ENCODE measurements at regions not wholly inside any gene's neighbourhood (a gene's known extent, or its start where the extent isn't known, plus 50 kb on each side); places are given as distances from the start of the nearest gene placed in this dataset.

DNA sequence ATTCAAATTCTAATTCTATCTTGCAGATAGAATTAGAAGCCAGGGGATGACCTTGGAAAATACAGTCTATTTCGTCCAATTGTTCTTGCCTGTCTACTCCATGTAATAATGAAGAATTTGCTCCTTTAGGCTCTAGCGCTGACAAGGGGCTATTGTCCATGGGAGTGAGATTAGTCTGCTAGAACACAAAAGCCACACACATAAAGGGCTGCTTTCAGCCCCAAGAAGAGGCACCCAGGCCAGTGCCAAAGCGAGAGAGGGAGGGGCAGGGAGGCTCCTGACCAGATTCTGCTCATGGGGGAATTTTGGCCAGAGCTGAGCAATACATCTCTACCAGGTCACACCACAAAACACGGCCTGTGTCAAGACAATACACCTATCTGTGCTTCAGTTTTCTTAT, 1306.9 kb downstream of the UQCRFS1 start:
- Histone ChIP-seq H3K9me3 (no peaks in the 10 kb centered on the region), H3K36me3 (no peaks in the 10 kb centered on the region), H3K27ac (no peak overlapping the region), H3K27me3 (no peaks in the 10 kb centered on the region), H3K4me3 (no peak overlapping the region), H3K4me1 (no peaks in the 10 kb centered on the region)
- no peak for ATAC-seq
- intact Hi-C loops (cut with DNase I; ENCODE audit: low total_unique reads) (no loop called here), in situ Hi-C loops (cut with MboI; ENCODE audit: low sequenced_read_pairs in 4 of 4) (no loop called here)
- no peak for DNase-seq
- TF ChIP-seq, protein P1, sequence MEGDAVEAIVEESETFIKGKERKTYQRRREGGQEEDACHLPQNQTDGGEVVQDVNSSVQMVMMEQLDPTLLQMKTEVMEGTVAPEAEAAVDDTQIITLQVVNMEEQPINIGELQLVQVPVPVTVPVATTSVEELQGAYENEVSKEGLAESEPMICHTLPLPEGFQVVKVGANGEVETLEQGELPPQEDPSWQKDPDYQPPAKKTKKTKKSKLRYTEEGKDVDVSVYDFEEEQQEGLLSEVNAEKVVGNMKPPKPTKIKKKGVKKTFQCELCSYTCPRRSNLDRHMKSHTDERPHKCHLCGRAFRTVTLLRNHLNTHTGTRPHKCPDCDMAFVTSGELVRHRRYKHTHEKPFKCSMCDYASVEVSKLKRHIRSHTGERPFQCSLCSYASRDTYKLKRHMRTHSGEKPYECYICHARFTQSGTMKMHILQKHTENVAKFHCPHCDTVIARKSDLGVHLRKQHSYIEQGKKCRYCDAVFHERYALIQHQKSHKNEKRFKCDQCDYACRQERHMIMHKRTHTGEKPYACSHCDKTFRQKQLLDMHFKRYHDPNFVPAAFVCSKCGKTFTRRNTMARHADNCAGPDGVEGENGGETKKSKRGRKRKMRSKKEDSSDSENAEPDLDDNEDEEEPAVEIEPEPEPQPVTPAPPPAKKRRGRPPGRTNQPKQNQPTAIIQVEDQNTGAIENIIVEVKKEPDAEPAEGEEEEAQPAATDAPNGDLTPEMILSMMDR (IDR thresholded peaks at IDR 0.05 in 4 of 5, conservative IDR thresholded peaks at IDR 0.05 in 1 of 5), result no peak
- TF ChIP-seq POLR2A (IDR thresholded peaks at IDR 0.05), result no peak

DNA sequence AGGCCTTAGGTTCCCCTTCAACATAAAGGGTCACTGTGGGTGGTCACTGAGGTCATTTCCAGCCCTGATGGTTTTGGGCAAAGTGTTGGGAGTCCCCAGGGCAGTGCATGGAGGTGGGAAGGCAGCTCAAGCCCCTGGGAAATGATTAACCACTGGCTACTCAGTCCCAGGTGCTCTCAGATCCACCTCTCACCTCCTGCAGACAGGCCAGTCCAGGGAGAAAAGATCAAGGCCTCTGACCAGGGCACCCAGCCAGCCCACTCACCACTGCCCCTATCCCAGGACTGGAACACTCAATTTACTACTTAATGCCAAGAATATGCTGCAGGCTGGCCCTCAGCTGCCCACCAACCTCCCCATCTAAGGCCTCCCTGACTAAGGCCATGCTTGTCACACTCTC, 1307.9 kb downstream of the UQCRFS1 start:
- DNase-seq (no peak), ATAC-seq (no peak)
- no peaks in the 10 kb centered on the region for H3K4me1 ChIP-seq
- in situ Hi-C loops (cut with MboI; ENCODE audit: low sequenced_read_pairs in 4 of 4), result no loop called here
- H3K4me3 ChIP-seq, result no peak overlapping the region
- H3K27ac ChIP-seq, result no peak overlapping the region
- no peaks in the 10 kb centered on the region for H3K27me3 ChIP-seq
- intact Hi-C loops (cut with DNase I; ENCODE audit: low total_unique reads), result no loop called here
- H3K36me3 ChIP-seq, result no peaks in the 10 kb centered on the region
- TF ChIP-seq, protein P1 (IDR thresholded peaks at IDR 0.05 in 4 of 5, conservative IDR thresholded peaks at IDR 0.05 in 1 of 5), result no peak
- no peak for TF ChIP-seq POLR2A (IDR thresholded peaks at IDR 0.05)
- H3K9me3 ChIP-seq, result no peaks in the 10 kb centered on the region

DNA sequence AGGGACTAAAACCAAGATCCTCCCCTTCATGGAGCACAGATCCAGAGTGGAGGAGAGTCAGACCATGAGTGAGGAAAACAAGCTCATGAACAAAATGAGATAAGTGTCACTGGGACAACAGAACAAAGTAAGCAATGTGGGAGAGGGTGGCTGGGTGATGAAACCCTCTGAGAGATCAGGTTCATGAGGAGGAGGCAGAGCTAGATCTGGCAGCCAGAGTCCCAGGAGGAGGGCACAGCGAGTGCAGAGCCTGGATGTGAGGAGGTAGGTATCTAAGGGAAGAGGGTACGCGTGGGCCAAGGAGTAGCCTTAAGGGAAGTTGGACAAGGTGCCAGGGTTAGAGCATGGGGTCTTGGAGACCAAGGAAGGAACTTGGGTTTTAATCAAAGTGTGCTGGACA, 1311.9 kb downstream of the UQCRFS1 start:
- ATAC-seq (no peak), DNase-seq (no peak)
- no peaks in the 10 kb centered on the region for H3K4me1 ChIP-seq
- TF ChIP-seq POLR2A (IDR thresholded peaks at IDR 0.05), result no peak
- TF ChIP-seq, protein P1 (IDR thresholded peaks at IDR 0.05 in 4 of 5, conservative IDR thresholded peaks at IDR 0.05 in 1 of 5), result no peak
- no peak overlapping the region for H3K4me3 ChIP-seq
- intact Hi-C loops (cut with DNase I; ENCODE audit: low total_unique reads) (no loop called here), in situ Hi-C loops (cut with MboI; ENCODE audit: low sequenced_read_pairs in 4 of 4) (no loop called here)
- no peaks in the 10 kb centered on the region for H3K36me3 ChIP-seq
- H3K9me3 ChIP-seq, result no peaks in the 10 kb centered on the region
- H3K27ac ChIP-seq, result no peak overlapping the region
- H3K27me3 ChIP-seq, result no peaks in the 10 kb centered on the region

DNA sequence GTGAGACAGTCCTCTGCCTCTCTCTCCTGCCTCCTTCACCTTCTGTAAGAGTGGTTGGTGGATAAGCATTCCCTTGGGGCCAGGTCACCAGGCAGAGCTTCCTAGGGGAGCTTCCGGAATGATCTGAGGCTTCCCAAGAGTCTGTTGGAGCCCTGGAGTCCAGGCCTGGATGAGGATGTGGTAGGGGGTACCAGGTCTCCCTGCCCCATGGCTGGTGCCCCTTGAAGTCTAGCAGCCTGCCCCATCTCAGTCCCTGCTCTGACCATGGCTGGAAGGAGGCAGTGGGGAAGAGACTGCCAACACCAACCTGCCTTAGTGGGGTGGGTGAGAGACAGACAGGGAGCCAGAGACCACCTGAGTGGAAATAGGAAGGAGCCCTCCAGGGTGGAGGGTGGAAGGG, 1316.9 kb downstream of the UQCRFS1 start:
- Histone ChIP-seq H3K4me1 (no peaks in the 10 kb centered on the region), H3K9me3 (no peaks in the 10 kb centered on the region), H3K36me3 (no peaks in the 10 kb centered on the region), H3K27me3 (no peaks in the 10 kb centered on the region), H3K4me3 (no peak overlapping the region), H3K27ac (no peak overlapping the region)
- no peak for DNase-seq
- in situ Hi-C loops (cut with MboI; ENCODE audit: low sequenced_read_pairs in 4 of 4) (no loop called here), intact Hi-C loops (cut with DNase I; ENCODE audit: low total_unique reads) (no loop called here)
- no peak for ATAC-seq
- TF ChIP-seq, protein P1 (IDR thresholded peaks at IDR 0.05 in 4 of 5, conservative IDR thresholded peaks at IDR 0.05 in 1 of 5), result no peak
- no peak for TF ChIP-seq POLR2A (IDR thresholded peaks at IDR 0.05)

Data from gastrocnemius medialis (tissue), 4 donors.